H9 (cell line): ENCODE measurements at regions not wholly inside any gene's neighbourhood (a gene's known extent, or its start where the extent isn't known, plus 50 kb on each side); places are given as distances from the start of the nearest gene placed in this dataset.

Experiments used
- DNase-seq: peaks from one replicate; pipeline ENCODE4 v3.0.0-alpha.2; 2017
- H2AFZ ChIP-seq: one replicate; pipeline ENCODE4 v1.6.1; 2013; ENCODE audit warnings: mild to moderate bottlenecking, low read length, control low read depth, moderate library complexity
- H2AK5ac ChIP-seq: 2 replicates; pipeline ENCODE4 v1.6.1; 2013; ENCODE audit warnings: low read length, control low read depth, mixed read lengths; ENCODE audit not compliant: insufficient read length
- H2BK120ac ChIP-seq: one replicate; pipeline ENCODE4 v1.6.1; 2013; ENCODE audit warnings: low read depth, mild to moderate bottlenecking, low read length, control low read depth, inconsistent platforms; ENCODE audit not compliant: poor library complexity, severe bottlenecking
- H2BK12ac ChIP-seq: 2 replicates; pipeline ENCODE4 v1.6.1; 2013; ENCODE audit warnings: low read length, control low read depth, mixed read lengths, low read depth; ENCODE audit not compliant: insufficient read length
- H2BK15ac ChIP-seq: 2 replicates; pipeline ENCODE4 v1.6.1; 2013; ENCODE audit warnings: low read depth, low read length, control low read depth
- H2BK20ac ChIP-seq: one replicate; pipeline ENCODE4 v1.6.1; 2013; ENCODE audit warnings: low read depth, mild to moderate bottlenecking, low read length, control low read depth, inconsistent platforms; ENCODE audit not compliant: poor library complexity, severe bottlenecking
- H2BK5ac ChIP-seq: 2 replicates; pipeline ENCODE4 v1.6.1; 2013; ENCODE audit warnings: low read length, control low read depth, mixed read lengths; ENCODE audit not compliant: insufficient read length
- H3K14ac ChIP-seq: 2 replicates; pipeline ENCODE4 v1.6.1; 2013; ENCODE audit warnings: low read length, control low read depth; ENCODE audit not compliant: insufficient read depth
- H3K18ac ChIP-seq: 2 replicates; pipeline ENCODE4 v1.6.1; 2013; ENCODE audit warnings: low read depth, mild to moderate bottlenecking, mixed read lengths, low read length, control low read depth; ENCODE audit not compliant: insufficient read length
- H3K23ac ChIP-seq: 2 replicates; pipeline ENCODE4 v1.6.1; 2013; ENCODE audit warnings: low read length, control low read depth, mixed read lengths, low read depth; ENCODE audit not compliant: insufficient read length
- H3K23me2 ChIP-seq: 2 replicates; pipeline ENCODE4 v1.6.1; 2013; ENCODE audit warnings: low read depth, mild to moderate bottlenecking, mixed read lengths, low read length, control low read depth; ENCODE audit not compliant: insufficient read length, poor library complexity, severe bottlenecking
- H3K27ac ChIP-seq: 2 replicates; pipeline ENCODE4 v1.5.1; 2013; ENCODE audit warnings: low read length, control low read depth, mixed read lengths, low read depth; ENCODE audit not compliant: insufficient read length
- H3K27me3 ChIP-seq: 2 replicates; pipeline ENCODE4 v1.6.1; 2013; ENCODE audit warnings: low read length, control low read depth, inconsistent platforms; ENCODE audit not compliant: insufficient read depth
- H3K4ac ChIP-seq: 2 replicates; pipeline ENCODE4 v1.6.1; 2013; ENCODE audit warnings: low read depth, mild to moderate bottlenecking, control low read depth, inconsistent platforms, low read length, moderate library complexity
- H3K4me1 ChIP-seq: 2 replicates; pipeline ENCODE4 v1.6.1; 2013; ENCODE audit warnings: low read length, control low read depth, inconsistent platforms; ENCODE audit not compliant: insufficient read depth
- H3K4me2 ChIP-seq: 2 replicates; pipeline ENCODE4 v1.6.1; 2013; ENCODE audit warnings: low read length, control low read depth, mixed read lengths; ENCODE audit not compliant: insufficient read length, insufficient read depth
- H3K56ac ChIP-seq: 2 replicates; pipeline ENCODE4 v1.6.1; 2013; ENCODE audit warnings: low read depth, mild to moderate bottlenecking, mixed read lengths, low read length, control low read depth; ENCODE audit not compliant: insufficient read length
- H3K79me1 ChIP-seq: 2 replicates; pipeline ENCODE4 v1.6.1; 2013; ENCODE audit warnings: low read depth, mild to moderate bottlenecking, moderate library complexity, low read length, control low read depth, inconsistent platforms; ENCODE audit not compliant: insufficient read depth, poor library complexity, severe bottlenecking
- H3K79me2 ChIP-seq: 2 replicates; pipeline ENCODE4 v1.6.1; 2013; ENCODE audit warnings: low read length, control low read depth, inconsistent platforms; ENCODE audit not compliant: insufficient read depth
- H3K9ac ChIP-seq: 2 replicates; pipeline ENCODE4 v1.6.1; 2013; ENCODE audit warnings: low read length, control low read depth, mixed read lengths; ENCODE audit not compliant: insufficient read length; ENCODE audit errors: extremely low read depth
- H3K9me3 ChIP-seq: one replicate; pipeline ENCODE4 v1.6.1; 2013; ENCODE audit warnings: low read depth, low read length, inconsistent platforms; ENCODE audit not compliant: control insufficient read depth
- H3T11ph ChIP-seq: one replicate; pipeline ENCODE4 v1.6.1; 2013; ENCODE audit warnings: mild to moderate bottlenecking, low read length, control low read depth, inconsistent platforms
- H4K20me1 ChIP-seq: one replicate; pipeline ENCODE4 v1.6.1; 2013; ENCODE audit not compliant: control insufficient read depth, insufficient read length, insufficient read depth
- H4K5ac ChIP-seq: 2 replicates; pipeline ENCODE4 v1.6.1; 2013; ENCODE audit warnings: low read depth, mild to moderate bottlenecking, mixed read lengths, low read length, control low read depth; ENCODE audit not compliant: insufficient read length
- H4K8ac ChIP-seq: replicated peaks from 2 replicates; pipeline ENCODE4 v1.6.1; 2013; ENCODE audit warnings: low read length, control low read depth, mixed read lengths, low read depth; ENCODE audit not compliant: insufficient read length
- H4K91ac ChIP-seq: 2 replicates; pipeline ENCODE4 v1.6.1; 2013; ENCODE audit warnings: low read depth, mild to moderate bottlenecking, moderate library complexity, mixed read lengths, low read length, control low read depth; ENCODE audit not compliant: insufficient read length
- H3K27ac Mint-ChIP-seq, 3 experiments: 2 replicates in 2 of 3; 3 replicates in 1 of 3; pipeline ENCODE4 v1.8.0; 2020 to 2021; ENCODE audit warnings: mixed read lengths in 3 of 3, mild to moderate bottlenecking in 1 of 3, moderate library complexity in 1 of 3
- H3K27me3 Mint-ChIP-seq: 2 replicates; pipeline ENCODE4 v1.8.0; 2021; ENCODE audit warnings: low read depth, mild to moderate bottlenecking, moderate library complexity, mixed read lengths
- H3K36me3 Mint-ChIP-seq, 3 experiments: 2 replicates in 2 of 3; 3 replicates in 1 of 3; pipeline ENCODE4 v1.8.0; 2020 to 2021; ENCODE audit warnings: low read depth in 3 of 3, mixed read lengths in 3 of 3; ENCODE audit not compliant: insufficient read depth in 1 of 3
- H3K4me1 Mint-ChIP-seq, 2 experiments: 2 replicates each; pipeline ENCODE4 v1.8.0; 2020; ENCODE audit warnings: mixed read lengths in 2 of 2
- H3K4me3 Mint-ChIP-seq, 2 experiments: 2 replicates in 1 of 2; 3 replicates in 1 of 2; pipeline ENCODE4 v1.8.0; 2020 to 2021; ENCODE audit warnings: mild to moderate bottlenecking in 2 of 2, mixed read lengths in 2 of 2, moderate library complexity in 1 of 2
- H3K9me3 Mint-ChIP-seq, 2 experiments: 2 replicates in 1 of 2; 3 replicates in 1 of 2; pipeline ENCODE4 v1.8.0; 2020; ENCODE audit warnings: mild to moderate bottlenecking in 2 of 2, mixed read lengths in 2 of 2, moderate library complexity in 1 of 2
- WGBS: extraction: QIAGEN DNeasy Blood & Tissue Kit; methylation state at CpG from one replicate; pipeline ENCODE4 v1.1.7; 2013; ENCODE audit warnings: missing lambda C conversion rate, low lambda C conversion rate, mixed read lengths; ENCODE audit not compliant: insufficient read length; ENCODE audit errors: extremely low coverage; 5-methylcytosine and 5-hydroxymethylcytosine counted together
- TF ChIP-seq, protein P1 (sequence below): fragments of 200-600 bp; sonication (generic); conservative IDR thresholded peaks from 3 replicates; pipeline ENCODE4 v1.8.0; 2021; ENCODE audit warnings: antibody characterized with exemption, mild to moderate bottlenecking

DNA sequence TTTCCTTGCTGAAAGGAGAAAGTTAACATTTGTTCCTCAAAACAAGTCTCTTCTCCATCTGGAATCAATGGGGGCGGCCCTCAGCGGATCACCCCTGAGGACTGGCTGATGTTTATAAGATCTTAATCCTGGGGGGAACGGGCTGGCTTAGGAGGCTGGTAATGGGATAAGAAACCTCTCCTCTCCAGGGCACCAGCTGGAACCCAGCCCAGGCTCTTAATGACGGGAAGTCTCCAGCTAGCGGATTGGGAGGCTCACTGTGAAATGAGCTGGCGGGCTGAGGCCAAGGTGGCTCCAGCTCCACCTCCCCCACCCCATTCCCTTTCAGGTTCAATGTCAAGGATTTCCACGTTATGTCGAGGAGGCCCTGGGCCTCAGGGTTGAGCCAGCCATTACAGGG lies 1133.0 kb downstream of the VRK1 start:
- no peak overlapping the region for H2AFZ ChIP-seq
- no peaks in the 10 kb centered on the region for H3K36me3 Mint-ChIP-seq
- H3K27me3 ChIP-seq: no peaks in the 10 kb centered on the region
- H3K79me2 ChIP-seq: no peaks in the 10 kb centered on the region
- no peak overlapping the region for H3K14ac ChIP-seq
- H3K9me3 Mint-ChIP-seq: no peaks in the 10 kb centered on the region
- no peaks in the 10 kb centered on the region for H3K23me2 ChIP-seq
- H3K18ac ChIP-seq: no peak overlapping the region
- H3K27ac ChIP-seq: no peak overlapping the region
- no peak overlapping the region for H3K4me3 Mint-ChIP-seq
- no peak overlapping the region for H3T11ph ChIP-seq
- no peak overlapping the region for H4K5ac ChIP-seq
- H4K20me1 ChIP-seq: no peaks in the 10 kb centered on the region
- H2AK5ac ChIP-seq: no peak overlapping the region
- no peak overlapping the region for H2BK5ac ChIP-seq
- no peak overlapping the region for H3K23ac ChIP-seq
- no peak overlapping the region for H3K9ac ChIP-seq
- H2BK12ac ChIP-seq: no peak overlapping the region
- H3K4me1 ChIP-seq: no peaks in the 10 kb centered on the region
- H3K27ac Mint-ChIP-seq: no peak overlapping the region
- H4K8ac ChIP-seq: no peak overlapping the region
- H3K4me2 ChIP-seq: no peak overlapping the region
- no peaks in the 10 kb centered on the region for H3K9me3 ChIP-seq
- H3K27me3 Mint-ChIP-seq: peaks cover 2% of the 10 kb centered on the region
- no peak overlapping the region for H2BK20ac ChIP-seq
- H2BK120ac ChIP-seq: no peak overlapping the region
- H4K91ac ChIP-seq: no peak overlapping the region
- no CpG with 5 or more reads among the region's 8 CpGs for WGBS
- no peak overlapping the region for H3K4ac ChIP-seq
- TF ChIP-seq, protein P1, sequence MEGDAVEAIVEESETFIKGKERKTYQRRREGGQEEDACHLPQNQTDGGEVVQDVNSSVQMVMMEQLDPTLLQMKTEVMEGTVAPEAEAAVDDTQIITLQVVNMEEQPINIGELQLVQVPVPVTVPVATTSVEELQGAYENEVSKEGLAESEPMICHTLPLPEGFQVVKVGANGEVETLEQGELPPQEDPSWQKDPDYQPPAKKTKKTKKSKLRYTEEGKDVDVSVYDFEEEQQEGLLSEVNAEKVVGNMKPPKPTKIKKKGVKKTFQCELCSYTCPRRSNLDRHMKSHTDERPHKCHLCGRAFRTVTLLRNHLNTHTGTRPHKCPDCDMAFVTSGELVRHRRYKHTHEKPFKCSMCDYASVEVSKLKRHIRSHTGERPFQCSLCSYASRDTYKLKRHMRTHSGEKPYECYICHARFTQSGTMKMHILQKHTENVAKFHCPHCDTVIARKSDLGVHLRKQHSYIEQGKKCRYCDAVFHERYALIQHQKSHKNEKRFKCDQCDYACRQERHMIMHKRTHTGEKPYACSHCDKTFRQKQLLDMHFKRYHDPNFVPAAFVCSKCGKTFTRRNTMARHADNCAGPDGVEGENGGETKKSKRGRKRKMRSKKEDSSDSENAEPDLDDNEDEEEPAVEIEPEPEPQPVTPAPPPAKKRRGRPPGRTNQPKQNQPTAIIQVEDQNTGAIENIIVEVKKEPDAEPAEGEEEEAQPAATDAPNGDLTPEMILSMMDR: no peak
- no peaks in the 10 kb centered on the region for H3K4me1 Mint-ChIP-seq
- no peak overlapping the region for H2BK15ac ChIP-seq
- no peaks in the 10 kb centered on the region for H3K79me1 ChIP-seq
- H3K56ac ChIP-seq: no peak overlapping the region
- DNase-seq: no peak
